PC-9 (cell line): ENCODE measurements at regions not wholly inside any gene's neighbourhood (a gene's known extent, or its start where the extent isn't known, plus 50 kb on each side); places are given as distances from the start of the nearest gene placed in this dataset.

Experiments used
- CTCF ChIP-seq: fragments of 200-600 bp; sonication (generic); conservative IDR thresholded peaks from 2 replicates; pipeline ENCODE4 v1.6.1; 2017; ENCODE audit warnings: mixed run types, antibody characterized with exemption, mild to moderate bottlenecking, moderate library complexity
- EZH2 ChIP-seq: fragments of 200-600 bp; sonication (generic); IDR thresholded peaks from 2 replicates; pipeline ENCODE4 v1.8.0; 2017; ENCODE audit warnings: antibody characterized with exemption, low read depth

GRCh38 chr10:117936976-117937375 is 109.8 kb downstream of the RAB11FIP2 start:
- TF ChIP-seq CTCF (no peak), EZH2 (no peak)
